ENCODE measurements at regions not wholly inside any gene's neighbourhood (a gene's known extent, or its start where the extent isn't known, plus 50 kb on each side); places are given as distances from the start of the nearest gene placed in this dataset.

GRCh38 chr13:104447348-104447747 is 1381.1 kb upstream of the SLC10A2 start (continued):
- no peak for TF ChIP-seq REST (IDR thresholded peaks at IDR 0.05; ENCODE audit: unreplicated experiment)

DNA sequence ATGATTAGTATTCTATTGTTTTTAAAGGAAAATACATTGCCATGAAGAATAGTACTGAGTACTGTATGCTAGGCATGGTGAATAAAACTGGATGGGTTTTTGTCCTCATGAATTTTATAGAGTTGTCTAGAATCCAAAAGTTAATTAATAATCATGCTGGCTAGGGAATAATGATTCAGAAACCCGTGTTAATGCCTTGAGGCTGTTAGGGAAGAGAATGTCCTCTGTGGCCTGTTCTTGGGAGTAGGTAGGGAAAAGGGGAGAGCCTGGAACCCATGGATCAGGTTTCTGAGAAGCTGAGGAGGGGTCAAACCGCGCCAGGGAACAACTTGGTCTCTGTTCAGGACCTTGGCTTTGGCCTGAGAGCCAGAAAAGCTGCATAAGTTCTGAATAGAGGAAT is 1376.3 kb upstream of the SLC10A2 start:
- ATAC-seq (no peak), DNase-seq (ENCODE audit: low spot score) (no peak)
- Histone ChIP-seq H3K4me3 (no peak overlapping the region), H3K9me2 (ENCODE audit: insufficient read depth) (0 out of 2 replicates have a peak, but pooled peaks cover 4% of the 10 kb centered on the region), H3F3A (replicated peaks; ENCODE audit: low read depth) (no peaks in the 10 kb centered on the region), H3K4me1 (ENCODE audit: insufficient read depth) (no peaks in the 10 kb centered on the region; the same call in 1 of the 2 replicates), H3K79me2 (replicated peaks; ENCODE audit: insufficient read depth) (no peaks in the 10 kb centered on the region), H3K4me2 (no peak overlapping the region), H3K27me3 (ENCODE audit: insufficient read depth) (no peaks in the 10 kb centered on the region), H3K27ac (ENCODE audit: low read depth) (no peak overlapping the region), H3K36me3 (ENCODE audit: insufficient read depth) (no peaks in the 10 kb centered on the region), H2AFZ (no peak overlapping the region), H4K20me1 (replicated peaks; ENCODE audit: insufficient read depth) (no peaks in the 10 kb centered on the region)
- Mint-ChIP-seq H3K27me3 (ENCODE audit: insufficient read depth, low read depth, poor library complexity) (peaks cover 2% of the 10 kb centered on the region), H3K4me1 (peaks cover 1% of the 10 kb centered on the region; the same call in 2 of the 3 replicates), H3K27ac (no peak overlapping the region), H3K4me3 (no peak overlapping the region), H3K36me3 (ENCODE audit: low read depth) (peaks cover 6% of the 10 kb centered on the region; the same call in 1 of the 3 replicates), H3K9me3 (peaks cover 2% of the 10 kb centered on the region; the same call in 2 of the 3 replicates)
- no peak for TF ChIP-seq CREB1 (CRISPR knock-in tag; IDR thresholded peaks at IDR 0.05; ENCODE audit: low read depth)
- TF ChIP-seq REST (IDR thresholded peaks at IDR 0.05; ENCODE audit: unreplicated experiment) = no peak

DNA sequence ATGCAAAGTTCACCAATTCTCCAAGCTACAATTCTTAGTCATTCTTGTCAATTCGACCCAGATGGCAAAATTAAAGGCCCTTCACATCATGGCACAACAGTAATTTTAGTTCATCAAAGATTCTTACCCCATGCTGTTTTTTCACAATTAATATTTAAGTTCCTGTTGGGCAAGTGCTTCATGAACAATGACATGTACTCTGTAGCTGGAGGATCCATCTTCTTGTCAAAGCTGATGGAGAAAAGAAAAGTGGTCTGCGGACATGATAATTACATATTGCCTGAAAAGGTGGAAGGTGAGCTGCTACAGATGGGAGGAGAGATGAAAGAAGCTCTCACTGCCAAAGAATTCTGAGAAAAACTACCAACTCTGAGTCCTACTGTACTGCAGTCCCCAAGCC is 1370.3 kb upstream of the SLC10A2 start:
- Histone ChIP-seq H3K4me3 (no peak overlapping the region), H3K79me2 (replicated peaks; ENCODE audit: insufficient read depth) (no peaks in the 10 kb centered on the region), H3F3A (replicated peaks; ENCODE audit: low read depth) (no peaks in the 10 kb centered on the region), H3K27me3 (ENCODE audit: insufficient read depth) (no peaks in the 10 kb centered on the region), H3K9me2 (ENCODE audit: insufficient read depth) (no peaks in the 10 kb centered on the region), H2AFZ (no peak overlapping the region), H3K36me3 (ENCODE audit: insufficient read depth) (no peaks in the 10 kb centered on the region), H3K27ac (ENCODE audit: low read depth) (no peak overlapping the region), H3K4me1 (ENCODE audit: insufficient read depth) (no peaks in the 10 kb centered on the region), H4K20me1 (replicated peaks; ENCODE audit: insufficient read depth) (no peaks in the 10 kb centered on the region), H3K4me2 (no peak overlapping the region)
- no peaks in the 10 kb centered on the region for H3K4me1 Mint-ChIP-seq
- no peaks in the 10 kb centered on the region for H3K27me3 Mint-ChIP-seq (ENCODE audit: insufficient read depth, low read depth, poor library complexity)
- ATAC-seq = no peak
- DNase-seq (ENCODE audit: low spot score) = no peak
- no peak overlapping the region for H3K27ac Mint-ChIP-seq
- no peaks in the 10 kb centered on the region for H3K9me3 Mint-ChIP-seq
- no peaks in the 10 kb centered on the region for H3K36me3 Mint-ChIP-seq (ENCODE audit: low read depth)
- no peak overlapping the region for H3K4me3 Mint-ChIP-seq
- TF ChIP-seq POLR2AphosphoS5 (IDR thresholded peaks at IDR 0.05; ENCODE audit: low read depth) = no peak
- TF ChIP-seq ETS1 (IDR thresholded peaks at IDR 0.05) = no peak
- TF ChIP-seq NANOG (IDR thresholded peaks at IDR 0.05; ENCODE audit: borderline replicate concordance) = no peak
- TF ChIP-seq CTCF (conservative IDR thresholded peaks at IDR 0.05; ENCODE audit: low read depth in 2 of 2) = no peak
- no peak for TF ChIP-seq REST (IDR thresholded peaks at IDR 0.05; ENCODE audit: unreplicated experiment)
- TF ChIP-seq ZNF331 (CRISPR knock-in tag; IDR thresholded peaks at IDR 0.05; ENCODE audit: low read depth) = no peak
- TF ChIP-seq ZNF114 (CRISPR knock-in tag; IDR thresholded peaks at IDR 0.05) = no peak
- no peak for TF ChIP-seq JUNB (IDR thresholded peaks at IDR 0.05; ENCODE audit: unreplicated experiment)
- no peak for TF ChIP-seq CREB1 (CRISPR knock-in tag; IDR thresholded peaks at IDR 0.05; ENCODE audit: low read depth)

Data from GM23338 (cell line).